ENCODE measurements at regions not wholly inside any gene's neighbourhood (a gene's known extent, or its start where the extent isn't known, plus 50 kb on each side); places are given as distances from the start of the nearest gene placed in this dataset.

- Histone ChIP-seq H3K27ac (no peak overlapping the region), H3K36me3 (no peaks in the 10 kb centered on the region), H3K9me3 (ENCODE audit: severe bottlenecking) (no peaks in the 10 kb centered on the region), H3K4me3 (ENCODE audit: low read depth, low read length) (no peak overlapping the region), H3K27me3 (ENCODE audit: insufficient read depth, low read depth, severe bottlenecking) (no peaks in the 10 kb centered on the region)
- no peak for TF ChIP-seq CTCF (IDR thresholded peaks at IDR 0.05; ENCODE audit: low read depth, low read length)
- no peak for DNase-seq
These were observed 175.2 kb downstream of the ZIC4 start for GRCh38 chr3:147231111-147231510.

GRCh38 chr3:147222291-147222690 lies 184.1 kb downstream of the ZIC4 start:
- DNase-seq = no peak
- H3K9me3 ChIP-seq (ENCODE audit: severe bottlenecking) = no peaks in the 10 kb centered on the region
- TF ChIP-seq CTCF (IDR thresholded peaks at IDR 0.05; ENCODE audit: low read depth, low read length) = no peak
- H3K36me3 ChIP-seq = no peaks in the 10 kb centered on the region
- H3K27ac ChIP-seq = no peak overlapping the region
- H3K27me3 ChIP-seq (ENCODE audit: insufficient read depth, low read depth, severe bottlenecking) = no peaks in the 10 kb centered on the region
- H3K4me3 ChIP-seq (ENCODE audit: low read depth, low read length) = no peak overlapping the region

GRCh38 chr3:147218965-147219364 lies 187.4 kb downstream of the ZIC4 start:
- Histone ChIP-seq H3K4me3 (ENCODE audit: low read depth, low read length) (no peak overlapping the region), H3K27me3 (ENCODE audit: insufficient read depth, low read depth, severe bottlenecking) (no peaks in the 10 kb centered on the region), H3K36me3 (no peaks in the 10 kb centered on the region), H3K27ac (no peak overlapping the region), H3K9me3 (ENCODE audit: severe bottlenecking) (no peaks in the 10 kb centered on the region)
- TF ChIP-seq CTCF (IDR thresholded peaks at IDR 0.05; ENCODE audit: low read depth, low read length) = no peak
- no peak for DNase-seq

GRCh38 chr3:147216143-147216673 lies 190.1 kb downstream of the ZIC4 start:
- Histone ChIP-seq H3K36me3 (no peaks in the 10 kb centered on the region), H3K27ac (no peak overlapping the region), H3K27me3 (ENCODE audit: insufficient read depth, low read depth, severe bottlenecking) (no peaks in the 10 kb centered on the region), H3K9me3 (ENCODE audit: severe bottlenecking) (no peaks in the 10 kb centered on the region), H3K4me3 (ENCODE audit: low read depth, low read length) (no peak overlapping the region)
- no peak for DNase-seq
- no peak for TF ChIP-seq CTCF (IDR thresholded peaks at IDR 0.05; ENCODE audit: low read depth, low read length)

GRCh38 chr3:147215660-147216059 lies 190.7 kb downstream of the ZIC4 start:
- H3K9me3 ChIP-seq (ENCODE audit: severe bottlenecking) = no peaks in the 10 kb centered on the region
- H3K27me3 ChIP-seq (ENCODE audit: insufficient read depth, low read depth, severe bottlenecking) = no peaks in the 10 kb centered on the region
- TF ChIP-seq CTCF (IDR thresholded peaks at IDR 0.05; ENCODE audit: low read depth, low read length) = no peak
- no peak for DNase-seq
- H3K36me3 ChIP-seq = no peaks in the 10 kb centered on the region
- H3K27ac ChIP-seq = no peak overlapping the region
- no peak overlapping the region for H3K4me3 ChIP-seq (ENCODE audit: low read depth, low read length)

- Histone ChIP-seq H3K27me3 (ENCODE audit: insufficient read depth, low read depth, severe bottlenecking) (no peaks in the 10 kb centered on the region), H3K9me3 (ENCODE audit: severe bottlenecking) (no peaks in the 10 kb centered on the region), H3K27ac (no peak overlapping the region), H3K4me3 (ENCODE audit: low read depth, low read length) (no peak overlapping the region), H3K36me3 (no peaks in the 10 kb centered on the region)
- DNase-seq = no peak
- no peak for TF ChIP-seq CTCF (IDR thresholded peaks at IDR 0.05; ENCODE audit: low read depth, low read length)
These were observed 192.7 kb downstream of the ZIC4 start for GRCh38 chr3:147213633-147214032.
